DOHH2 (cell line): ENCODE measurements at regions not wholly inside any gene's neighbourhood (a gene's known extent, or its start where the extent isn't known, plus 50 kb on each side); places are given as distances from the start of the nearest gene placed in this dataset.

Experiments
- EZH2phosphoT487 ChIP-seq: fragments of 200-600 bp; sonication (generic); IDR thresholded peaks from 2 replicates; pipeline ENCODE4 v1.6.1; 2017; ENCODE audit warnings: borderline replicate concordance, mild to moderate bottlenecking, antibody characterized with exemption, low read length, moderate library complexity, mixed read lengths
- TF ChIP-seq, protein P1 (sequence below): fragments of 200-600 bp; sonication (generic); IDR thresholded peaks from one replicate; pipeline ENCODE4 v1.5.1; 2014; ENCODE audit warnings: antibody characterized with exemption, mild to moderate bottlenecking, low read depth, low read length; ENCODE audit not compliant: poor library complexity, severe bottlenecking

DNA sequence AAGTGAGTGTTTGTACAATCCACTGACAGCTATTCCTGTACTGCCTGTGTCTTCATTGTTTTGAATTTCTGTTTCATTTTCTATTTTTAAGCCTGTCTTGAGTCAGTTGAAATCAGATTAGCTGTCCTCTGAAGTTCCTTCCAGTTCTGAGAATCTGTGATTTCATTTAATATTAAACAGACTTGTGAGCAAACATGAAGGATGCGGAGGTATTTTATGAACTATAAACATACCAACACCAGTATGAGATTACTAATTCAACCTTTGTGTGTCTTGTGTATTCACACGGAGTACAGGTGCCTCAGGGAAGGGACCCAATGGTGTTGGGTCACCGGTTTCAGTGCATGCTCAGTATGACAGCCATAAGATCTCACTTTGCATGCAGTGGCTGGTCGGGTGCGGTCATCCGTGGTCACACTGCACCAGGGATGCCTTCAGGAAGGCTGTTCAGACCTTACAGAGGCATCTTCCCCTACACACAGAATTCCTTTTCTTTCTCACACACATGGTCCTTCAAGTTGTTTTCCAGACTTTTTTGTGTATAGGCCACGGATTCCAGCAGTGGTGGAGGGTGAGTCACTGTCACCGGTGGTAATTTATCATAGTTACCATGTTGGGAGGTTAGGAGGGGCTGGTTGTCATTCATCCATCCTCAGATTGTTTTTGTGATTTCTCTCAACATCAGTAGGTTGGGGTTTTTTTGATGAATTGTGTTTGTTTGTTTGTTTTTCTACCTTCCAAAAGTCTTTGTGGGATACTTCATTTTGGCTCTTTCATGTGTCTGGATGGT lies 103.0 kb upstream of the SFSWAP start:
- TF ChIP-seq, protein P1, sequence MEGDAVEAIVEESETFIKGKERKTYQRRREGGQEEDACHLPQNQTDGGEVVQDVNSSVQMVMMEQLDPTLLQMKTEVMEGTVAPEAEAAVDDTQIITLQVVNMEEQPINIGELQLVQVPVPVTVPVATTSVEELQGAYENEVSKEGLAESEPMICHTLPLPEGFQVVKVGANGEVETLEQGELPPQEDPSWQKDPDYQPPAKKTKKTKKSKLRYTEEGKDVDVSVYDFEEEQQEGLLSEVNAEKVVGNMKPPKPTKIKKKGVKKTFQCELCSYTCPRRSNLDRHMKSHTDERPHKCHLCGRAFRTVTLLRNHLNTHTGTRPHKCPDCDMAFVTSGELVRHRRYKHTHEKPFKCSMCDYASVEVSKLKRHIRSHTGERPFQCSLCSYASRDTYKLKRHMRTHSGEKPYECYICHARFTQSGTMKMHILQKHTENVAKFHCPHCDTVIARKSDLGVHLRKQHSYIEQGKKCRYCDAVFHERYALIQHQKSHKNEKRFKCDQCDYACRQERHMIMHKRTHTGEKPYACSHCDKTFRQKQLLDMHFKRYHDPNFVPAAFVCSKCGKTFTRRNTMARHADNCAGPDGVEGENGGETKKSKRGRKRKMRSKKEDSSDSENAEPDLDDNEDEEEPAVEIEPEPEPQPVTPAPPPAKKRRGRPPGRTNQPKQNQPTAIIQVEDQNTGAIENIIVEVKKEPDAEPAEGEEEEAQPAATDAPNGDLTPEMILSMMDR: no peak
- no peak for TF ChIP-seq EZH2phosphoT487
